ENCODE measurements at regions not wholly inside any gene's neighbourhood (a gene's known extent, or its start where the extent isn't known, plus 50 kb on each side); places are given as distances from the start of the nearest gene placed in this dataset.

DNA sequence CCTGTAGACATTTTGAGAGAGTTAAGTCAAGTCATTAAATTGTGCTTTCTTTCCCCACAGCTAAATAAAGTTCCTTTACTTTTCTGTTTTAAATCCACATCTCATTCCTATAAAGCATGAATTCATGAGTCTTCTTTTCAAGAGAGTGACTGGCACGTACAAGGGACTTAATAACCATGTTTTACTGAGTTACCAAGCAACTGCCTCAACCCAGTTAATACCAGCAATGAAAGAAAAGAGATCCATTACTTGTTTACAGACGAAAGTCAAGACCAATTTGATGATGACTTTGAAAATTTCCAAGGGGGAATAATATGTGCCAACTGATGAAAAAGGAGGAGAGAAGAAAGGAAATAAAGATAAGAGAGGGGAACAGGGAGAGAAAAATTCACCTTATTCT lies 1082.5 kb upstream of the GYPC start:
- TF ChIP-seq, protein P1, sequence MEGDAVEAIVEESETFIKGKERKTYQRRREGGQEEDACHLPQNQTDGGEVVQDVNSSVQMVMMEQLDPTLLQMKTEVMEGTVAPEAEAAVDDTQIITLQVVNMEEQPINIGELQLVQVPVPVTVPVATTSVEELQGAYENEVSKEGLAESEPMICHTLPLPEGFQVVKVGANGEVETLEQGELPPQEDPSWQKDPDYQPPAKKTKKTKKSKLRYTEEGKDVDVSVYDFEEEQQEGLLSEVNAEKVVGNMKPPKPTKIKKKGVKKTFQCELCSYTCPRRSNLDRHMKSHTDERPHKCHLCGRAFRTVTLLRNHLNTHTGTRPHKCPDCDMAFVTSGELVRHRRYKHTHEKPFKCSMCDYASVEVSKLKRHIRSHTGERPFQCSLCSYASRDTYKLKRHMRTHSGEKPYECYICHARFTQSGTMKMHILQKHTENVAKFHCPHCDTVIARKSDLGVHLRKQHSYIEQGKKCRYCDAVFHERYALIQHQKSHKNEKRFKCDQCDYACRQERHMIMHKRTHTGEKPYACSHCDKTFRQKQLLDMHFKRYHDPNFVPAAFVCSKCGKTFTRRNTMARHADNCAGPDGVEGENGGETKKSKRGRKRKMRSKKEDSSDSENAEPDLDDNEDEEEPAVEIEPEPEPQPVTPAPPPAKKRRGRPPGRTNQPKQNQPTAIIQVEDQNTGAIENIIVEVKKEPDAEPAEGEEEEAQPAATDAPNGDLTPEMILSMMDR (IDR thresholded peaks at IDR 0.05): no peak
- TF ChIP-seq POLR2A (IDR thresholded peaks at IDR 0.05): no peak
- TF ChIP-seq POLR2AphosphoS5 (IDR thresholded peaks at IDR 0.05; ENCODE audit: insufficient read depth in 1 of 2, low read depth in 1 of 2): no peak
- intact Hi-C loops (cut with DNase I): no loop called here
- H3K4me3 ChIP-seq: no peak overlapping the region
- no peak for DNase-seq (ENCODE audit: extremely low spot score in 2 of 2)
- H3K4me1 ChIP-seq: no peaks in the 10 kb centered on the region
- no peaks in the 10 kb centered on the region for H3K36me3 ChIP-seq
- H3K27me3 ChIP-seq: no peaks in the 10 kb centered on the region
- H3K27ac ChIP-seq: no peak overlapping the region
- H3K9me3 ChIP-seq: no peaks in the 10 kb centered on the region

DNA sequence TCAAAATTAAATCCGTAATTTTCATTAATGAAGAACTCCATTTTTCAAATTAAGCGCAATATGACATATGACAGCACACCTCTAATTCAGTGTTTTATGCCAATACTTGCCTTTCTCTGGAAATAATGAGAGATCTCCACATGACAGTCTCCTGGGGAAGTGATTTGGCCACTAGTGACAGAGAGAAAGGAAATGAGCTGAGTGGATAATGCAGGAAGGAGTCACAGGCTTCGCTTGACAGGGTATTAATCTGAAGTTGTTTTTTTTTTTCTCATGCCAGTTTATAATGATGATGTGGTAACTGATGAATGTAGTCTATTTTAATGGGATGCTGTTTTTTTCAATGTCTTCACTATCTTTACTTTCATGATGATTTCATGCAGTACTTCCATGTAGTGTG lies 1079.4 kb upstream of the GYPC start:
- TF ChIP-seq, protein P1 (IDR thresholded peaks at IDR 0.05): no peak
- TF ChIP-seq POLR2A (IDR thresholded peaks at IDR 0.05) (no peak), POLR2AphosphoS5 (IDR thresholded peaks at IDR 0.05; ENCODE audit: insufficient read depth in 1 of 2, low read depth in 1 of 2) (no peak)
- no peak overlapping the region for H3K27ac ChIP-seq
- no peak for DNase-seq (ENCODE audit: extremely low spot score in 2 of 2)
- H3K9me3 ChIP-seq: no peaks in the 10 kb centered on the region
- H3K4me3 ChIP-seq: no peak overlapping the region
- H3K27me3 ChIP-seq: no peaks in the 10 kb centered on the region
- intact Hi-C loops (cut with DNase I): no loop called here
- no peaks in the 10 kb centered on the region for H3K4me1 ChIP-seq
- H3K36me3 ChIP-seq: no peaks in the 10 kb centered on the region

DNA sequence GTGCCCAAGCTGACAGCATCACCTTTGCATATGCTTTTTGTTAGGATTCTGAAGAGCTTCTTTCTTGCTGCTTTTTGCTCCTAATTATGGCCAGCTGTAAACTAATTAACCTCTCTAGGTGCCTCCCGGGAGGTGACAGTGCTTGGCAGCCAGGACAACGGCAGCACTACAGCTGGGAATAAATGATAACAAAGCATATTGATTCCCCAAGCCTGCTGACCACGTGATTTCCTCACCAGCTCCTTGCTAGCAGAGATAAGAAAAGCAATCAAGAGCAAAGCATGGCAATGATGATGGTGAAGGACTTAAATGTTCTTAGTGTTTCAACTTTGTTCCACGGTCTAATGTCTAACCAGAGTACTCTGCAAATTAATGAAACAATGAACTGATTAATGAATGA lies 1074.4 kb upstream of the GYPC start:
- H3K27me3 ChIP-seq: no peaks in the 10 kb centered on the region
- H3K36me3 ChIP-seq: no peaks in the 10 kb centered on the region
- H3K4me1 ChIP-seq: no peaks in the 10 kb centered on the region
- no peak overlapping the region for H3K4me3 ChIP-seq
- no peak overlapping the region for H3K27ac ChIP-seq
- DNase-seq (ENCODE audit: extremely low spot score in 2 of 2): no peak
- no peaks in the 10 kb centered on the region for H3K9me3 ChIP-seq
- TF ChIP-seq POLR2A (IDR thresholded peaks at IDR 0.05) (no peak), POLR2AphosphoS5 (IDR thresholded peaks at IDR 0.05; ENCODE audit: insufficient read depth in 1 of 2, low read depth in 1 of 2) (no peak)
- TF ChIP-seq, protein P1 (IDR thresholded peaks at IDR 0.05): no peak
- intact Hi-C loops (cut with DNase I): no loop called here

DNA sequence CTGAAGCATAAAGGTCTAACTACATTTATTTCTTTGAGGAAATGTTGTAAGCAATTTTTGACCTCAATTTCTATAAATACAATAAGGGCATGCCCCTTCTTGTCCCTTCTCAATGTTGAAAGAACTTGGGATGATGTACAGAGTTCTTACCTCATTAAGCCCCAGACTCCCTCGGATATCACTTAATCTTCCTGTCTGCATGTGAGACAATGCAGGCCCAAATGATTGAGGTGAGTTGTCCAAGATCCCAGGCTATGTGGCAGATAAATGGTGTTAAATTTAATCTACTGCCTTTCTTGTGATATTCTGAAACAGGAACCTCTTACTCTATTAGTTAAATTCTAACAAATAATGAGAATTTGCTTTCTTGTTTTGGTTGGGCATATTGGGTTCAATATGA lies 1073.4 kb upstream of the GYPC start:
- Histone ChIP-seq H3K4me3 (no peak overlapping the region), H3K27me3 (no peaks in the 10 kb centered on the region), H3K27ac (no peak overlapping the region), H3K4me1 (no peaks in the 10 kb centered on the region), H3K36me3 (no peaks in the 10 kb centered on the region), H3K9me3 (no peaks in the 10 kb centered on the region)
- intact Hi-C loops (cut with DNase I): no loop called here
- DNase-seq (ENCODE audit: extremely low spot score in 2 of 2): no peak
- no peak for TF ChIP-seq POLR2AphosphoS5 (IDR thresholded peaks at IDR 0.05; ENCODE audit: insufficient read depth in 1 of 2, low read depth in 1 of 2)
- TF ChIP-seq, protein P1 (IDR thresholded peaks at IDR 0.05): no peak
- no peak for TF ChIP-seq POLR2A (IDR thresholded peaks at IDR 0.05)

DNA sequence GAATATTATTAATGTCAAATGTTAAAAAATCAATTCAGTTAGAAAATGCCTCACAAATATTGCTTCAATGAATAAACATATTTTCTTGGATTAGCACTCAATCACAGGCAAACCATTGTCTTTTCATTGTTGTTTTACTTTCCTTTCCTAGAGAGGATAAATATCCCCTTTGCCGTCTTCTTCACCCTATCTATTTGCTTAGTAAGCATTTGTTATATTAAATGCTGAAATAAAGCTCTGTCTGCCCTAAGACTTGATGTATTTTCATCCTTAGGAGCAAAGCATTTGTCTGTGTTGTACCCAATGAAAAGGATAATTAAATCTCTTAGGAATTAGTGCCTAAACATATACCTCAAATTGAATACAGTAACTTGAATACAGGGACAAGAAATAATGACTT lies 1071.2 kb upstream of the GYPC start:
- intact Hi-C loops (cut with DNase I): no loop called here
- TF ChIP-seq POLR2AphosphoS5 (IDR thresholded peaks at IDR 0.05; ENCODE audit: insufficient read depth in 1 of 2, low read depth in 1 of 2) (no peak), POLR2A (IDR thresholded peaks at IDR 0.05) (no peak)
- TF ChIP-seq, protein P1 (IDR thresholded peaks at IDR 0.05): no peak

More for the DNA sequence above, 1071.2 kb upstream of the GYPC start:
- no peaks in the 10 kb centered on the region for H3K27me3 ChIP-seq
- H3K36me3 ChIP-seq: no peaks in the 10 kb centered on the region
- no peak for DNase-seq (ENCODE audit: extremely low spot score in 2 of 2)
- H3K27ac ChIP-seq: no peak overlapping the region
- no peaks in the 10 kb centered on the region for H3K4me1 ChIP-seq
- H3K4me3 ChIP-seq: no peak overlapping the region
- H3K9me3 ChIP-seq: no peaks in the 10 kb centered on the region
